ENCODE measurements at regions not wholly inside any gene's neighbourhood (a gene's known extent, or its start where the extent isn't known, plus 50 kb on each side); places are given as distances from the start of the nearest gene placed in this dataset.

GRCh38 chr6:20334962-20335361 is 66.7 kb upstream of the E2F3 start:
- Mint-ChIP-seq H3K4me1 (no peaks in the 10 kb centered on the region), H3K36me3 (ENCODE audit: low read depth) (no peaks in the 10 kb centered on the region), H3K27me3 (ENCODE audit: insufficient read depth, low read depth, poor library complexity) (no peaks in the 10 kb centered on the region), H3K27ac (no peak overlapping the region), H3K4me3 (no peak overlapping the region), H3K9me3 (no peaks in the 10 kb centered on the region)
- Histone ChIP-seq H3K27ac (ENCODE audit: low read depth) (no peak overlapping the region), H3K9me2 (ENCODE audit: insufficient read depth) (peaks cover 4% of the 10 kb centered on the region; the same call in 1 of the 2 replicates), H3K4me2 (no peak overlapping the region), H3K36me3 (ENCODE audit: insufficient read depth) (no peaks in the 10 kb centered on the region), H3K79me2 (replicated peaks; ENCODE audit: insufficient read depth) (no peaks in the 10 kb centered on the region), H3K4me3 (no peak overlapping the region), H2AFZ (peak overlapping the region; percentile 69), H4K20me1 (replicated peaks; ENCODE audit: insufficient read depth) (no peaks in the 10 kb centered on the region), H3K4me1 (ENCODE audit: insufficient read depth) (no peaks in the 10 kb centered on the region), H3K27me3 (ENCODE audit: insufficient read depth) (no peaks in the 10 kb centered on the region), H3F3A (replicated peaks; ENCODE audit: low read depth) (no peaks in the 10 kb centered on the region)
- DNase-seq (ENCODE audit: low spot score) (no peak), ATAC-seq (no peak)
- no peak for TF ChIP-seq JUNB (IDR thresholded peaks at IDR 0.05; ENCODE audit: unreplicated experiment)
- no peak for TF ChIP-seq NANOG (IDR thresholded peaks at IDR 0.05; ENCODE audit: borderline replicate concordance)
- no peak for TF ChIP-seq ETS1 (IDR thresholded peaks at IDR 0.05)
- no peak for TF ChIP-seq STAT1 (IDR thresholded peaks at IDR 0.05; ENCODE audit: unreplicated experiment)
- no peak for TF ChIP-seq CTCF (conservative IDR thresholded peaks at IDR 0.05; ENCODE audit: low read depth in 2 of 2)
- no peak for TF ChIP-seq EZH2 (IDR thresholded peaks at IDR 0.05; ENCODE audit: low read depth, unreplicated experiment)
- TF ChIP-seq ZNF462 (CRISPR knock-in tag; IDR thresholded peaks at IDR 0.05) = no peak
- TF ChIP-seq ZNF331 (CRISPR knock-in tag; IDR thresholded peaks at IDR 0.05; ENCODE audit: low read depth) = no peak
- TF ChIP-seq POLR2AphosphoS5 (IDR thresholded peaks at IDR 0.05; ENCODE audit: low read depth) = no peak
